Inferior parietal cortex (tissue), 1 donor: ENCODE measurements at regions not wholly inside any gene's neighbourhood (a gene's known extent, or its start where the extent isn't known, plus 50 kb on each side); places are given as distances from the start of the nearest gene placed in this dataset.
"Not testable (repeated sequence)": the region's sequence is repeated elsewhere in the genome, so short reads cannot be mapped to it uniquely, and the experiment has no call there.

ENCODE experiments used
- DNase-seq: peaks from one replicate; pipeline ENCODE4 v3.0.0-alpha.2; 2016; ENCODE audit errors: extremely low spot score

- no peak for DNase-seq
Measured at GRCh38 chr4:188433741-188434315, 294.6 kb downstream of the TRIML1 start.

- DNase-seq, result no peak
Measured at GRCh38 chr4:188434643-188435042, 295.4 kb downstream of the TRIML1 start.

- no peak for DNase-seq
Measured at GRCh38 chr4:188435381-188435780, 296.1 kb downstream of the TRIML1 start.

- no peak for DNase-seq
Measured at GRCh38 chr4:188437535-188437934, 298.3 kb downstream of the TRIML1 start.

GRCh38 chr4:188438391-188438824 is 299.2 kb downstream of the TRIML1 start:
- DNase-seq, result not testable (repeated sequence)

GRCh38 chr4:188439641-188440311 is 300.5 kb downstream of the TRIML1 start:
- peak; percentile 34 for DNase-seq

- DNase-seq, result no peak
Measured at GRCh38 chr4:188444500-188444899, 305.3 kb downstream of the TRIML1 start.

GRCh38 chr4:188448996-188449395 is 309.8 kb downstream of the TRIML1 start:
- DNase-seq, result not testable (repeated sequence)

GRCh38 chr4:188450571-188450970 is 311.3 kb downstream of the TRIML1 start:
- DNase-seq, result no peak

- DNase-seq, result no peak
Measured at GRCh38 chr4:188452097-188452496, 312.9 kb downstream of the TRIML1 start.

- DNase-seq, result no peak
Measured at GRCh38 chr4:188454575-188454974, 315.3 kb downstream of the TRIML1 start.

GRCh38 chr4:188455062-188455752 is 316.0 kb downstream of the TRIML1 start:
- DNase-seq, result no peak

GRCh38 chr4:188459381-188459780 is 320.1 kb downstream of the TRIML1 start:
- DNase-seq, result no peak

GRCh38 chr4:188463909-188464308 is 324.7 kb downstream of the TRIML1 start:
- no peak for DNase-seq

GRCh38 chr4:188466001-188466400 is 326.8 kb downstream of the TRIML1 start:
- DNase-seq, result no peak

- DNase-seq, result no peak
Measured at GRCh38 chr4:188484256-188484655, 345.0 kb downstream of the TRIML1 start.

GRCh38 chr4:188485906-188486305 is 346.7 kb downstream of the TRIML1 start:
- no peak for DNase-seq

GRCh38 chr4:188492886-188493285 is 353.6 kb downstream of the TRIML1 start:
- no peak for DNase-seq

- no peak for DNase-seq
Measured at GRCh38 chr4:188495169-188495568, 355.9 kb downstream of the TRIML1 start.

- no peak for DNase-seq
Measured at GRCh38 chr4:188511431-188511830, 372.2 kb downstream of the TRIML1 start.

GRCh38 chr4:188532751-188533150 is 393.5 kb downstream of the TRIML1 start:
- no peak for DNase-seq

GRCh38 chr4:188534297-188534696 is 395.1 kb downstream of the TRIML1 start:
- no peak for DNase-seq

GRCh38 chr4:188534917-188535316 is 395.7 kb downstream of the TRIML1 start:
- DNase-seq, result no peak
